K562 (cell line): ENCODE measurements at regions not wholly inside any gene's neighbourhood (a gene's known extent, or its start where the extent isn't known, plus 50 kb on each side); places are given as distances from the start of the nearest gene placed in this dataset.

Experiments used
- ATAC-seq: fragments of 200-7000 bp; cut with Tn5 transposase; 3 replicates; pipeline ENCODE4 v1.9.1; 2020; ENCODE audit warnings: moderate library complexity
- BruUV-seq: library from RNA; stranded (reverse); fragments of 400-500 nt; replicated peaks from 2 replicates; lab custom pipeline; 2021; lab: Mats Ljungman, UMichigan
- CTCF ChIA-PET: fragments of 300-600 bp; formaldehyde crosslinking; extraction: SDS; loops from one replicate; lab custom pipeline; 2021; ENCODE audit warnings: low intra/inter-chr PET ratio; lab: Yijun Ruan, JAX
- POLR2A ChIA-PET: fragments of 300-600, 350-650 bp; sonication (Branson Sonifier 250); formaldehyde crosslinking; extraction: SDS; loops from one replicate; lab custom pipeline; 2021; ENCODE audit warnings: antibody characterized with exemption, inconsistent platforms; lab: Yijun Ruan, JAX
- DNase-seq, 4 experiments: peaks; one replicate each; pipeline versions ENCODE4 v3.0.0 to v3.0.0-alpha.2; 2011 to 2018; ENCODE audit warnings: low spot score in 3 of 4, mixed read lengths in 3 of 4; ENCODE audit errors: extremely low read depth in 1 of 4
- FAIRE-seq: peaks from 2 replicates; lab custom pipeline; 2011; peaks lifted over from hg19 to GRCh38; lab: Jason Lieb, UNC
- H2AFZ ChIP-seq: 2 replicates; pipeline ENCODE4 v1.6.0; 2011; ENCODE audit warnings: low read depth, low read length, control low read depth, inconsistent platforms
- H3K27ac ChIP-seq: fragments of 200-600 bp; 3 replicates; pipeline ENCODE4 v1.8.0; 2011; ENCODE audit warnings: low read depth, mild to moderate bottlenecking, control low read depth, inconsistent platforms, low read length, moderate library complexity, mixed read lengths; ENCODE audit errors: extremely low read depth
- H3K27me3 ChIP-seq, 2 experiments: fragments of 300-600 bp in 1 of 2; 2 replicates in 1 of 2; 3 replicates in 1 of 2; pipeline versions ENCODE4 v1.6.0 to v1.8.0; 2011; ENCODE audit warnings: inconsistent platforms in 2 of 2, low read length in 2 of 2, mild to moderate bottlenecking in 1 of 2, mixed read lengths in 1 of 2, moderate library complexity in 1 of 2; ENCODE audit not compliant: control insufficient read depth in 2 of 2, insufficient read depth in 2 of 2
- H3K36me3 ChIP-seq: fragments of 300-600 bp; 3 replicates; pipeline ENCODE4 v1.8.0; 2011; ENCODE audit warnings: mild to moderate bottlenecking, low read length, inconsistent platforms; ENCODE audit not compliant: control insufficient read depth, insufficient read depth
- H3K4me1 ChIP-seq, 2 experiments: fragments of 200-600 bp in 1 of 2; replicated peaks in 1 of 2; 2 replicates in 1 of 2; 3 replicates in 1 of 2; pipeline versions ENCODE4 v1.5.1 to v1.8.0; 2011; ENCODE audit warnings: inconsistent platforms in 2 of 2, low read length in 2 of 2, mild to moderate bottlenecking in 1 of 2, mixed read lengths in 1 of 2, moderate library complexity in 1 of 2; ENCODE audit not compliant: control insufficient read depth in 2 of 2, insufficient read depth in 2 of 2
- H3K4me2 ChIP-seq: 2 replicates; pipeline ENCODE4 v1.6.1; 2011; ENCODE audit warnings: low read length, control low read depth, inconsistent platforms, mixed read lengths; ENCODE audit not compliant: insufficient read depth
- H3K4me3 ChIP-seq: fragments of 200-600 bp; sonication (generic), shearing (Covaris generic); 2 replicates; pipeline ENCODE4 v1.5.1; 2016; ENCODE audit warnings: control low read depth, inconsistent platforms
- H3K79me2 ChIP-seq: fragments of 200-600 bp; 3 replicates; pipeline ENCODE4 v1.8.0; 2011; ENCODE audit warnings: low read length, inconsistent platforms; ENCODE audit not compliant: control insufficient read depth, insufficient read depth
- H3K9ac ChIP-seq, 2 experiments: 2 replicates each; pipeline versions ENCODE4 v1.6.0 to v1.6.1; 2011; ENCODE audit warnings: low read depth in 2 of 2, low read length in 2 of 2, control low read depth in 1 of 2, inconsistent platforms in 1 of 2, mild to moderate bottlenecking in 1 of 2, mixed read lengths in 1 of 2; ENCODE audit not compliant: insufficient read depth in 1 of 2
- H3K9me1 ChIP-seq: one replicate; pipeline ENCODE4 v1.6.0; 2011; ENCODE audit warnings: inconsistent platforms, mild to moderate bottlenecking, low read length, moderate library complexity; ENCODE audit not compliant: control insufficient read depth, insufficient read depth
- H3K9me3 ChIP-seq: replicated peaks from 2 replicates; pipeline ENCODE4 v1.5.1; 2011; ENCODE audit warnings: low read depth, low read length, inconsistent platforms; ENCODE audit not compliant: control insufficient read depth, insufficient read depth
- H4K20me1 ChIP-seq: replicated peaks from 2 replicates; pipeline ENCODE4 v1.6.1; 2011; ENCODE audit warnings: low read length, inconsistent platforms, mixed read lengths; ENCODE audit not compliant: control insufficient read depth, insufficient read depth
- BRD4 ChIP-seq: fragments of 200-600 bp; sonication (generic); IDR thresholded peaks from 2 replicates; pipeline ENCODE4 v1.6.1; 2017; ENCODE audit warnings: inconsistent platforms
- CTBP1 ChIP-seq: fragments of 450-650 bp; IDR thresholded peaks from 2 replicates; pipeline ENCODE4 v1.6.1; 2016; ENCODE audit warnings: borderline replicate concordance
- RAD21 ChIP-seq, 2 experiments: fragments of 250-450 bp in 1 of 2; fragments of 450-650 bp in 1 of 2; sonication (Bioruptor Pico) in 1 of 2; formaldehyde crosslinking in 1 of 2; IDR thresholded peaks in 1 of 2; conservative IDR thresholded peaks in 1 of 2; 2 replicates each; pipeline versions ENCODE4 v1.4.0 to v1.8.0; 2020 to 2022; ENCODE audit warnings: mild to moderate bottlenecking in 2 of 2, moderate library complexity in 1 of 2
- RBM39 ChIP-seq: fragments of 200-400 bp; formaldehyde crosslinking; optimal IDR thresholded peaks from 2 replicates; pipeline ENCODE3; 2018; ENCODE audit warnings: low read depth, low read length
- RFX1 ChIP-seq: fragments of 450-650 bp; IDR thresholded peaks from 2 replicates; pipeline ENCODE4 v1.6.1; 2016; ENCODE audit warnings: mild to moderate bottlenecking, moderate library complexity
- SNIP1 ChIP-seq: fragments of 450-650 bp; IDR thresholded peaks from 2 replicates; pipeline ENCODE4 v1.7.1; 2017; ENCODE audit warnings: low read depth, mild to moderate bottlenecking
- TSC22D4 ChIP-seq: fragments of 450-650 bp; IDR thresholded peaks from 2 replicates; pipeline ENCODE4 v1.6.1; 2016; ENCODE audit warnings: missing genetic modification characterization, missing biosample characterization, control low read depth
- ZNF766 ChIP-seq: fragments of 200-800 bp; sonication (Bioruptor generic); conservative IDR thresholded peaks from 2 replicates; pipeline ENCODE4 v1.6.1; 2016; ENCODE audit warnings: missing genetic modification characterization, missing compliant biosample characterization
- WGBS: fragments of 100-300 bp; shearing (Covaris generic); methylation state at CpG from one replicate; pipeline ENCODE4 v1.1.6; 2016; ENCODE audit warnings: low coverage, mixed read lengths; ENCODE audit not compliant: insufficient coverage; ENCODE audit errors: missing lambda C conversion rate; 5-methylcytosine and 5-hydroxymethylcytosine counted together
- in situ Hi-C: fragments of 300-500 bp; cut with MboI; formaldehyde crosslinking; loops from 4 replicates; pipeline ENCODE4 v1.15.0; 2018; ENCODE audit warnings: inconsistent platforms, mixed read lengths
- intact Hi-C: fragments of 100-400 bp; cut with micrococcal nuclease; formaldehyde crosslinking; loops from 2 replicates; pipeline ENCODE4 v1.14.2; 2022
- TF ChIP-seq, protein P1 (sequence below): fragments of 250-450 bp; sonication (Bioruptor Pico); IDR thresholded peaks from 2 replicates; pipeline ENCODE4 v1.4.0; 2020; ENCODE audit warnings: mild to moderate bottlenecking, moderate library complexity
- TF ChIP-seq, protein P2 (sequence below), 3 experiments: IDR thresholded peaks in 2 of 3; conservative IDR thresholded peaks in 1 of 3; 2 replicates each; pipeline ENCODE4 v1.5.1; 2011 to 2012; ENCODE audit warnings: low read length in 3 of 3, mild to moderate bottlenecking in 3 of 3, control low read depth in 2 of 3, improper control_type of control experiment in 1 of 3, inconsistent platforms in 1 of 3, low read depth in 1 of 3, mixed read lengths in 1 of 3, moderate library complexity in 1 of 3; ENCODE audit not compliant: insufficient read depth in 2 of 3
- TF ChIP-seq, protein P3 (sequence below): sonication (generic); formaldehyde crosslinking; IDR thresholded peaks from 2 replicates; pipeline ENCODE4 v1.8.0; 2022; ENCODE audit warnings: missing genetic modification reagents, mild to moderate bottlenecking, borderline replicate concordance

DNA sequence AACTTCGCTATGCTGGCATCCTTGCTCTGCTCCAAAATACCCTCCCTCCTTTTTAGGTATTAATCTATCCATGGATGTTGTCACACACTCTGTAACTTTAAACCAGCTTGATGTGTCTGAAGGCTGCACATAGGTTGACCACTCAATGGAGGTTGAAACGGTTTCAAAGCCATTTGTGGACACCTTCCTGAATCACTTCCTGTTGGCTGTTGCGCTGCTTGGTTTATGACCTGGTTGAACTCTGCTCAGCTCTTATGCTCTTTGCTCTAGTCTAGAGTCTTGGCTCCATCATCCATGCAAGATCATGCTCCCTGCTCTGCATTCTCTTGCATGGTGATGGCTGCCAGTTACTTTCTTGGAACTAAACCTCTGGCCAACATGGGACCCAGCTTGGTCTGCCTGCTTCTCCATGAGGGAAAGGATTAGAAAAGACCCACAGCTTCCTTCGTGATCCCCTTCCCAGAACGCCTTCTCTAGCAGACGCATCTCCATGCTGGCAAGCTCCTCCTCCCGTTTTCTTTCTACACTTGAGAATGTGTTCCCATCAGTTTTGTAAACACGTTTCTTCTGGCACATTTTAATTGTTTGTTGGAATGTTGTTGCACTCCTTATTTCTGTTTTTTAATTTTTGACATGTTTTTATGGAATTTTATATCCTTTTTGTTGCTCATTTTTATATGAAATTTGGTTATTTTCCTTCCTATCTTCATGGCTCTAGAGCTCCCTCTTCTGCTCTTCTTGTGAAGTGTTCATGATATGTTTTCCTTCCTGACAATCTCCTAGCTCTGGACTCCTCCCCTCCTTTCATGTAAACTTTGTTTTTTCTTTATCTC lies 149.8 kb downstream of the XPNPEP1 start:
- Histone ChIP-seq H3K9me1 (no peaks in the 10 kb centered on the region), H3K4me3 (no peak overlapping the region), H4K20me1 (no peaks in the 10 kb centered on the region), H3K9me3 (no peaks in the 10 kb centered on the region), H3K36me3 (no peaks in the 10 kb centered on the region), H3K79me2 (no peaks in the 10 kb centered on the region), H2AFZ (no peak overlapping the region), H3K27ac (no peak overlapping the region), H3K27me3 (no peaks in the 10 kb centered on the region), H3K9ac (no peak overlapping the region), H3K4me1 (no peaks in the 10 kb centered on the region), H3K4me2 (no peak overlapping the region)
- WGBS = 0% methylated on average over 6 of the region's 8 CpGs
- POLR2A ChIA-PET = no interaction called here
- intact Hi-C loops (no loop called here), in situ Hi-C loops (no loop called here)
- CTCF ChIA-PET = no interaction called here
- BruUV-seq = no TSS peak
- DNase-seq (peak; percentile 16 to 32 (median 23)), FAIRE-seq (peak; percentile 64), ATAC-seq (peak; percentile 75)
- TF ChIP-seq RAD21 (CRISPR knock-in tag; conservative IDR thresholded peaks at IDR 0.05 in 1 of 2, IDR thresholded peaks at IDR 0.05 in 1 of 2) (peak; percentile 43 to 70), BRD4 (no peak), ZNF766 (CRISPR knock-in tag) (no peak), RBM39 (no peak), TSC22D4 (tag) (no peak), CTBP1 (no peak), SNIP1 (no peak), RFX1 (no peak)
- TF ChIP-seq, protein P1, sequence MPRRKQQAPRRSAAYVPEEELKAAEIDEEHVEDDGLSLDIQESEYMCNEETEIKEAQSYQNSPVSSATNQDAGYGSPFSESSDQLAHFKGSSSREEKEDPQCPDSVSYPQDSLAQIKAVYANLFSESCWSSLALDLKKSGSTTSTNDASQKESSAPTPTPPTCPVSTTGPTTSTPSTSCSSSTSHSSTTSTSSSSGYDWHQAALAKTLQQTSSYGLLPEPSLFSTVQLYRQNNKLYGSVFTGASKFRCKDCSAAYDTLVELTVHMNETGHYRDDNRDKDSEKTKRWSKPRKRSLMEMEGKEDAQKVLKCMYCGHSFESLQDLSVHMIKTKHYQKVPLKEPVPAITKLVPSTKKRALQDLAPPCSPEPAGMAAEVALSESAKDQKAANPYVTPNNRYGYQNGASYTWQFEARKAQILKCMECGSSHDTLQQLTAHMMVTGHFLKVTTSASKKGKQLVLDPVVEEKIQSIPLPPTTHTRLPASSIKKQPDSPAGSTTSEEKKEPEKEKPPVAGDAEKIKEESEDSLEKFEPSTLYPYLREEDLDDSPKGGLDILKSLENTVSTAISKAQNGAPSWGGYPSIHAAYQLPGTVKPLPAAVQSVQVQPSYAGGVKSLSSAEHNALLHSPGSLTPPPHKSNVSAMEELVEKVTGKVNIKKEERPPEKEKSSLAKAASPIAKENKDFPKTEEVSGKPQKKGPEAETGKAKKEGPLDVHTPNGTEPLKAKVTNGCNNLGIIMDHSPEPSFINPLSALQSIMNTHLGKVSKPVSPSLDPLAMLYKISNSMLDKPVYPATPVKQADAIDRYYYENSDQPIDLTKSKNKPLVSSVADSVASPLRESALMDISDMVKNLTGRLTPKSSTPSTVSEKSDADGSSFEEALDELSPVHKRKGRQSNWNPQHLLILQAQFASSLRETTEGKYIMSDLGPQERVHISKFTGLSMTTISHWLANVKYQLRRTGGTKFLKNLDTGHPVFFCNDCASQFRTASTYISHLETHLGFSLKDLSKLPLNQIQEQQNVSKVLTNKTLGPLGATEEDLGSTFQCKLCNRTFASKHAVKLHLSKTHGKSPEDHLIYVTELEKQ (CRISPR knock-in tag) = no peak
- TF ChIP-seq, protein P2, sequence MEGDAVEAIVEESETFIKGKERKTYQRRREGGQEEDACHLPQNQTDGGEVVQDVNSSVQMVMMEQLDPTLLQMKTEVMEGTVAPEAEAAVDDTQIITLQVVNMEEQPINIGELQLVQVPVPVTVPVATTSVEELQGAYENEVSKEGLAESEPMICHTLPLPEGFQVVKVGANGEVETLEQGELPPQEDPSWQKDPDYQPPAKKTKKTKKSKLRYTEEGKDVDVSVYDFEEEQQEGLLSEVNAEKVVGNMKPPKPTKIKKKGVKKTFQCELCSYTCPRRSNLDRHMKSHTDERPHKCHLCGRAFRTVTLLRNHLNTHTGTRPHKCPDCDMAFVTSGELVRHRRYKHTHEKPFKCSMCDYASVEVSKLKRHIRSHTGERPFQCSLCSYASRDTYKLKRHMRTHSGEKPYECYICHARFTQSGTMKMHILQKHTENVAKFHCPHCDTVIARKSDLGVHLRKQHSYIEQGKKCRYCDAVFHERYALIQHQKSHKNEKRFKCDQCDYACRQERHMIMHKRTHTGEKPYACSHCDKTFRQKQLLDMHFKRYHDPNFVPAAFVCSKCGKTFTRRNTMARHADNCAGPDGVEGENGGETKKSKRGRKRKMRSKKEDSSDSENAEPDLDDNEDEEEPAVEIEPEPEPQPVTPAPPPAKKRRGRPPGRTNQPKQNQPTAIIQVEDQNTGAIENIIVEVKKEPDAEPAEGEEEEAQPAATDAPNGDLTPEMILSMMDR (IDR thresholded peaks at IDR 0.05 in 2 of 3, conservative IDR thresholded peaks at IDR 0.05 in 1 of 3; ENCODE audit: insufficient read depth in 2 of 3, low read depth in 1 of 3, low read length in 3 of 3) = peak in 2 of 3 experiments; percentile 52 to 55; a peak in 4 of 6 replicates
- TF ChIP-seq, protein P3, sequence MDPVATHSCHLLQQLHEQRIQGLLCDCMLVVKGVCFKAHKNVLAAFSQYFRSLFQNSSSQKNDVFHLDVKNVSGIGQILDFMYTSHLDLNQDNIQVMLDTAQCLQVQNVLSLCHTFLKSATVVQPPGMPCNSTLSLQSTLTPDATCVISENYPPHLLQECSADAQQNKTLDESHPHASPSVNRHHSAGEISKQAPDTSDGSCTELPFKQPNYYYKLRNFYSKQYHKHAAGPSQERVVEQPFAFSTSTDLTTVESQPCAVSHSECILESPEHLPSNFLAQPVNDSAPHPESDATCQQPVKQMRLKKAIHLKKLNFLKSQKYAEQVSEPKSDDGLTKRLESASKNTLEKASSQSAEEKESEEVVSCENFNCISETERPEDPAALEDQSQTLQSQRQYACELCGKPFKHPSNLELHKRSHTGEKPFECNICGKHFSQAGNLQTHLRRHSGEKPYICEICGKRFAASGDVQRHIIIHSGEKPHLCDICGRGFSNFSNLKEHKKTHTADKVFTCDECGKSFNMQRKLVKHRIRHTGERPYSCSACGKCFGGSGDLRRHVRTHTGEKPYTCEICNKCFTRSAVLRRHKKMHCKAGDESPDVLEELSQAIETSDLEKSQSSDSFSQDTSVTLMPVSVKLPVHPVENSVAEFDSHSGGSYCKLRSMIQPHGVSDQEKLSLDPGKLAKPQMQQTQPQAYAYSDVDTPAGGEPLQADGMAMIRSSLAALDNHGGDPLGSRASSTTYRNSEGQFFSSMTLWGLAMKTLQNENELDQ (CRISPR knock-in tag) = no peak
